ENCODE measurements at regions not wholly inside any gene's neighbourhood (a gene's known extent, or its start where the extent isn't known, plus 50 kb on each side); places are given as distances from the start of the nearest gene placed in this dataset.
"Not testable (repeated sequence)": the region's sequence is repeated elsewhere in the genome, so short reads cannot be mapped to it uniquely, and the experiment has no call there.

DNA sequence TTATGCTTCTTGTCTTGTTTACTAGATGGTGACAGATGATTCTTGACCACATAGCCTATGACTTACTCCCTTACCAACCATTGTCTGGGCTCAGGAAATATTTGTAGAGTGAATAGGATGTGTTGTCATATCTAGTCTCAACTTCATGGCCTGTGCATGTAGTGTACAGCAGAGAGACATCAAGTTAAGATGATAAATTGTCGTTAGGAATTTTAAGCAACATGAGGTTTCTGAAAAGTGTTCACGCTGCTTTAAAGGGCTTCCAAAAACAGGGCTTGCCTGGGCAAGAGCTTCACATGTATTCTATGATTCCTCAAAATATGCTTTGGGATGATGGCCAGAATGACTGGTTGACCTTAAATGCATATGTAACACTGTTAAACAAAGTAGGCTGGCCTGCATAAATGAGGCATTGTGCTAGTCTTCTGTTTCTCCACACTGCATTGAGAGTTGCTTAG lies 424.0 kb downstream of the RND3 start:
- H3K27me3 Mint-ChIP-seq (ENCODE audit: low read depth, poor library complexity) = peaks cover 3% of the 10 kb centered on the region
- no peak overlapping the region for H3K4me3 Mint-ChIP-seq
- H3K9me3 Mint-ChIP-seq = no peaks in the 10 kb centered on the region
- DNase-seq = no peak
- no peak overlapping the region for H3K27ac Mint-ChIP-seq
- H3K4me1 Mint-ChIP-seq = no peaks in the 10 kb centered on the region
- no peaks in the 10 kb centered on the region for H3K36me3 Mint-ChIP-seq (ENCODE audit: low read depth)
- TF ChIP-seq, protein P1, sequence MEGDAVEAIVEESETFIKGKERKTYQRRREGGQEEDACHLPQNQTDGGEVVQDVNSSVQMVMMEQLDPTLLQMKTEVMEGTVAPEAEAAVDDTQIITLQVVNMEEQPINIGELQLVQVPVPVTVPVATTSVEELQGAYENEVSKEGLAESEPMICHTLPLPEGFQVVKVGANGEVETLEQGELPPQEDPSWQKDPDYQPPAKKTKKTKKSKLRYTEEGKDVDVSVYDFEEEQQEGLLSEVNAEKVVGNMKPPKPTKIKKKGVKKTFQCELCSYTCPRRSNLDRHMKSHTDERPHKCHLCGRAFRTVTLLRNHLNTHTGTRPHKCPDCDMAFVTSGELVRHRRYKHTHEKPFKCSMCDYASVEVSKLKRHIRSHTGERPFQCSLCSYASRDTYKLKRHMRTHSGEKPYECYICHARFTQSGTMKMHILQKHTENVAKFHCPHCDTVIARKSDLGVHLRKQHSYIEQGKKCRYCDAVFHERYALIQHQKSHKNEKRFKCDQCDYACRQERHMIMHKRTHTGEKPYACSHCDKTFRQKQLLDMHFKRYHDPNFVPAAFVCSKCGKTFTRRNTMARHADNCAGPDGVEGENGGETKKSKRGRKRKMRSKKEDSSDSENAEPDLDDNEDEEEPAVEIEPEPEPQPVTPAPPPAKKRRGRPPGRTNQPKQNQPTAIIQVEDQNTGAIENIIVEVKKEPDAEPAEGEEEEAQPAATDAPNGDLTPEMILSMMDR (IDR thresholded peaks at IDR 0.05) = no peak

DNA sequence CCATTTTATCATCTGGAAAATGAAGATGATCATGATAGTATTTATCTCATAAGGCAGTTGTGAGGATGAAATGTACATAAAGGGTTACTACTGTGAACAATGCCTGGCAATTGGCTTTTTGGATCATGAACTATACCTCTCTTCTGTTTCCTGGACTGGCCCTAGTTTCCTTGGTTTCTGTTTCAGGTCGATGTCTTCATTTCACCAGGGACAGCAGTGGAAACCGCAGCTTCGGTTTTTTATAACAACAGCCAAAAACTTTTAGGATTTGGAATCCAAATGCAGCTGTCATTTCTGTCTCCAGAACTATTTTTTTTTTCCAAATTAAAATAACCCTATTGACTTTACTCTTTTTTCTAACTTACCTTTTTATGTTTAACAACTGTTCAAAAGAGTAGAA lies 425.1 kb downstream of the RND3 start:
- Mint-ChIP-seq H3K27ac (no peak overlapping the region), H3K27me3 (ENCODE audit: low read depth, poor library complexity) (peaks cover 3% of the 10 kb centered on the region), H3K4me3 (no peak overlapping the region), H3K9me3 (no peaks in the 10 kb centered on the region), H3K36me3 (ENCODE audit: low read depth) (no peaks in the 10 kb centered on the region), H3K4me1 (no peaks in the 10 kb centered on the region)
- DNase-seq = no peak
- TF ChIP-seq, protein P1 (IDR thresholded peaks at IDR 0.05) = no peak

DNA sequence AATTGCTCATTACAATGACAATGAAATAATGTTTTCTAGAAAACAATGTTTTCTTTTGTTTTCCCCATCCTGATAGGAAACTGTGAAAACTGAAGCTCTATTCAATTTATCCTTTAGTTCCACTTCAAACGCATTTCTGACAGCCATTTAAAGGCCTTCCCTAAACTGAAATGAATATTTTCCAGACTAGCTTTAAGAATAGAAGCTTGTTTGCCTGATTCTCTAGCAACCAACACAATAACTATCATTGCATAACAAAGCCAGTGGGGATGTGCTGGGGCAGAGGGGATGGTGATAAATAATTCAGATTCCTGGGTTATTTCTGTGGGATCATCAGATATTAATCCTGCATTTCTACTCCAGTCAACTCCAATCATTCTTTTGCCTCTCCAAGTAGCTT lies 427.1 kb downstream of the RND3 start:
- H3K27me3 Mint-ChIP-seq (ENCODE audit: low read depth, poor library complexity) = peaks cover 7% of the 10 kb centered on the region
- TF ChIP-seq, protein P1 (IDR thresholded peaks at IDR 0.05) = no peak
- H3K4me1 Mint-ChIP-seq = no peaks in the 10 kb centered on the region
- no peak overlapping the region for H3K27ac Mint-ChIP-seq
- no peak for DNase-seq
- no peaks in the 10 kb centered on the region for H3K36me3 Mint-ChIP-seq (ENCODE audit: low read depth)
- no peak overlapping the region for H3K4me3 Mint-ChIP-seq
- no peaks in the 10 kb centered on the region for H3K9me3 Mint-ChIP-seq

DNA sequence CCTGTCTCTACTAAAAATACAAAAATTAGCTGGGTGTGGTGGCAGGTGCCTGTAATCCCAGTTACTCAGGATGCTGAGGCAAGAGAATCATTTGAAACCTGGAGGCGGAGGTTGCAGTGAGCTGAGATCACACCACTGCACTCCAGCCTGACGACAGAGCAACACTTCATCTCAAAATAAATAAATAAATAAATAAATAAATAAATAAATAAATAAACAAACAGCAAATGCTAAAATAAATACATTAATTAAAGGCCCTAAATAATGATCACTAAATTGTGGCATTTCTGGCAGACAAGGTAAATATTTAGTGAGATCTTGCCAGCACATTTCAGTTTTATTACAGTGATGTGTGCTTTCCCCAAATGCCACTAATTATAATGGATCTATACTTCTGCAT lies 427.8 kb downstream of the RND3 start:
- H3K36me3 Mint-ChIP-seq (ENCODE audit: low read depth); H3K9me3 Mint-ChIP-seq; H3K27ac Mint-ChIP-seq; H3K27me3 Mint-ChIP-seq (ENCODE audit: low read depth, poor library complexity); DNase-seq; H3K4me1 Mint-ChIP-seq; H3K4me3 Mint-ChIP-seq: not testable (repeated sequence)

DNA sequence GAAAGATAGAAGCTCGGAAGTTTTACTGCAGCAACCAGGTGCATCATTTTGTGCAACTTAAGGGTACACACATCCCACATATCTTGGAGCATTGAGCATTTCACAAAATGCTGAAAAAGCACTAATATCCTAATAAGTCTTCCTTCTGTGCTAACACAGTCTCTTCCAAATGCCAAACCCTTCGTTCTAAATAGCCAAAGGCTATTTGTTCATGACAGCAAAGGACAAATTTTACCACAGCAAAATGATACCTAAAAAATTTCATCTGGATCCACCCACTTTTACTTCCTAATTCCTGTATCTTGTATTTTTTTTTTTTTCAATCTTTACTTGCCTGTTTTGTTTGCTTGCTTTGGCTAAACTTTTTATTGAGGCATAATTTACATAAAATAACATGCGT lies 435.0 kb downstream of the RND3 start:
- DNase-seq = no peak
- TF ChIP-seq, protein P1 (IDR thresholded peaks at IDR 0.05) = no peak
- Mint-ChIP-seq H3K4me3 (no peak overlapping the region), H3K36me3 (ENCODE audit: low read depth) (no peaks in the 10 kb centered on the region), H3K9me3 (no peaks in the 10 kb centered on the region), H3K27me3 (ENCODE audit: low read depth, poor library complexity) (peaks cover 4% of the 10 kb centered on the region), H3K27ac (no peak overlapping the region), H3K4me1 (no peaks in the 10 kb centered on the region)

DNA sequence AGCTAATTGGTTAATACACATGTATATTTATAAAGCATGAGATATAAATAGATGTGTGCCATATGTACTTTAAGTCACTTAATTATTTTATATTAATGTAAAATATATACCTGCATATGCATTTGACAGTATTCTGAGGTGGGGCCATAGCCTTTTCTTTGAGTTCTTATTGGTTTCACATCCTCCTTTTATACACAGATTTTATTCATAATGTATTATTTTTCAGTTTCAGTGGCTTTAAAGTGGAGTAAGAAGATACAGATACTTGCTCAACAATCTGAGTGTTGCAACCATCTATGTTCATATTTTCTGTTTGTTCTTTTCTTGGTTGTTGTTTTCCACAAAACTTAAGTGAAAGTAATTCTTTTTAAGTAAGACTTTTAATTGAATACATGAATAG lies 436.5 kb downstream of the RND3 start:
- TF ChIP-seq, protein P1 (IDR thresholded peaks at IDR 0.05) = no peak
- H3K27ac Mint-ChIP-seq = no peak overlapping the region
- no peak overlapping the region for H3K4me3 Mint-ChIP-seq
- no peak for DNase-seq
- H3K36me3 Mint-ChIP-seq (ENCODE audit: low read depth) = no peaks in the 10 kb centered on the region
- H3K27me3 Mint-ChIP-seq (ENCODE audit: low read depth, poor library complexity) = no peaks in the 10 kb centered on the region
- peaks cover 8% of the 10 kb centered on the region for H3K4me1 Mint-ChIP-seq
- no peaks in the 10 kb centered on the region for H3K9me3 Mint-ChIP-seq

Data from nephron progenitor cell (in vitro differentiated cells).